Astrocyte (in vitro differentiated cells and primary cell): ENCODE measurements at regions not wholly inside any gene's neighbourhood (a gene's known extent, or its start where the extent isn't known, plus 50 kb on each side); places are given as distances from the start of the nearest gene placed in this dataset.
A peak's percentile ranks its signal among the peaks of the same experiment; 100 is the strongest.
"Not testable (repeated sequence)": the region's sequence is repeated elsewhere in the genome, so short reads cannot be mapped to it uniquely, and the experiment has no call there.

Experiments
- DNase-seq: peaks from one replicate; pipeline ENCODE4 v3.0.0-alpha.2; 2010; ENCODE audit warnings: low read depth
- FAIRE-seq: peaks from 2 replicates; lab custom pipeline; 2011; peaks lifted over from hg19 to GRCh38; lab: Jason Lieb, UNC
- H2AFZ ChIP-seq: 2 replicates; pipeline ENCODE4 v1.6.0; 2012; ENCODE audit warnings: low read depth, low read length, inconsistent platforms
- H3K27ac ChIP-seq: 2 replicates; pipeline ENCODE4 v1.5.1; 2011; ENCODE audit warnings: low read depth, low read length, inconsistent platforms
- H3K27me3 ChIP-seq: 2 replicates; pipeline ENCODE4 v1.6.0; 2011; ENCODE audit warnings: low read length, inconsistent platforms; ENCODE audit not compliant: insufficient read depth
- H3K36me3 ChIP-seq: 2 replicates; pipeline ENCODE4 v1.5.1; 2011; ENCODE audit warnings: low read length, inconsistent platforms; ENCODE audit not compliant: insufficient read depth
- H3K4me1 ChIP-seq: 2 replicates; pipeline ENCODE4 v1.5.1; 2011; ENCODE audit warnings: low read length, inconsistent platforms; ENCODE audit not compliant: insufficient read depth
- H3K4me2 ChIP-seq: 2 replicates; pipeline ENCODE4 v1.6.0; 2012; ENCODE audit warnings: low read length, inconsistent platforms
- H3K4me3 ChIP-seq: 2 replicates; pipeline ENCODE4 v1.5.1; 2011; ENCODE audit warnings: low read depth, mild to moderate bottlenecking, low read length, inconsistent platforms; ENCODE audit not compliant: insufficient read depth
- H3K79me2 ChIP-seq: 2 replicates; pipeline ENCODE4 v1.6.0; 2012; ENCODE audit warnings: mild to moderate bottlenecking, low read length, inconsistent platforms; ENCODE audit not compliant: insufficient read depth
- H3K9ac ChIP-seq: 2 replicates; pipeline ENCODE4 v1.6.0; 2012; ENCODE audit warnings: mild to moderate bottlenecking, low read length, inconsistent platforms
- H3K9me3 ChIP-seq: 2 replicates; pipeline ENCODE4 v1.5.1; 2012; ENCODE audit warnings: low read depth, mild to moderate bottlenecking, low read length, inconsistent platforms; ENCODE audit not compliant: insufficient read depth
- H4K20me1 ChIP-seq: 2 replicates; pipeline ENCODE4 v1.6.0; 2012; ENCODE audit warnings: low read length, inconsistent platforms; ENCODE audit not compliant: insufficient read depth
- H3K27ac Mint-ChIP-seq: one replicate; pipeline ENCODE4 v1.8.0; 2021; ENCODE audit warnings: mild to moderate bottlenecking, mixed read lengths; ENCODE audit not compliant: unreplicated experiment
- H3K27me3 Mint-ChIP-seq: one replicate; pipeline ENCODE4 v1.8.0; 2021; ENCODE audit warnings: low read depth, mixed read lengths; ENCODE audit not compliant: unreplicated experiment
- H3K36me3 Mint-ChIP-seq: one replicate; pipeline ENCODE4 v1.8.0; 2021; ENCODE audit warnings: low read depth, mixed read lengths; ENCODE audit not compliant: unreplicated experiment
- H3K4me1 Mint-ChIP-seq: one replicate; pipeline ENCODE4 v1.8.0; 2021; ENCODE audit warnings: low read depth, mixed read lengths; ENCODE audit not compliant: unreplicated experiment
- H3K4me3 Mint-ChIP-seq: one replicate; pipeline ENCODE4 v1.8.0; 2021; ENCODE audit warnings: mild to moderate bottlenecking, moderate library complexity, mixed read lengths; ENCODE audit not compliant: unreplicated experiment
- H3K9me3 Mint-ChIP-seq: one replicate; pipeline ENCODE4 v1.8.0; 2021; ENCODE audit warnings: mild to moderate bottlenecking, mixed read lengths; ENCODE audit not compliant: unreplicated experiment
- CTCF ChIP-seq: IDR thresholded peaks from 2 replicates; pipeline ENCODE4 v1.5.1; 2011; ENCODE audit warnings: low read depth, mild to moderate bottlenecking, inconsistent platforms, low read length, moderate library complexity; ENCODE audit not compliant: insufficient read depth
- EZH2 ChIP-seq: IDR thresholded peaks from 2 replicates; pipeline ENCODE4 v1.6.1; 2012; ENCODE audit warnings: mild to moderate bottlenecking, low read length, inconsistent platforms; ENCODE audit not compliant: insufficient read depth

GRCh38 chr9:751137-752051, 90.1 kb upstream of the DMRT1 start:
- no peaks in the 10 kb centered on the region for H3K9me3 ChIP-seq
- no peak overlapping the region for H2AFZ ChIP-seq
- no peak overlapping the region for H3K4me3 ChIP-seq
- H3K27ac ChIP-seq: peak overlapping the region; percentile 86
- no peaks in the 10 kb centered on the region for H3K27me3 ChIP-seq
- H3K4me1 ChIP-seq: peaks cover 41% of the 10 kb centered on the region
- FAIRE-seq (peak; percentile 73), DNase-seq (peak; percentile 39)
- H3K79me2 ChIP-seq: no peaks in the 10 kb centered on the region
- peak overlapping the region; percentile 54 for H3K9ac ChIP-seq
- H3K4me2 ChIP-seq: peak overlapping the region; percentile 57
- no peak for TF ChIP-seq CTCF
- no peak for TF ChIP-seq EZH2
- H3K4me1 Mint-ChIP-seq: peaks cover 25% of the 10 kb centered on the region
- H3K27me3 Mint-ChIP-seq: no peaks in the 10 kb centered on the region
- H3K36me3 Mint-ChIP-seq: peaks cover 10% of the 10 kb centered on the region
- H4K20me1 ChIP-seq: no peaks in the 10 kb centered on the region
- no peaks in the 10 kb centered on the region for H3K9me3 Mint-ChIP-seq
- H3K4me3 Mint-ChIP-seq: no peak overlapping the region
- peak overlapping the region; percentile 79 for H3K27ac Mint-ChIP-seq
- no peaks in the 10 kb centered on the region for H3K36me3 ChIP-seq

- Mint-ChIP-seq H3K4me1 (peaks cover 25% of the 10 kb centered on the region), H3K27me3 (no peaks in the 10 kb centered on the region), H3K4me3 (no peak overlapping the region), H3K27ac (peak overlapping the region; percentile 79), H3K9me3 (no peaks in the 10 kb centered on the region), H3K36me3 (peaks cover 5% of the 10 kb centered on the region)
- Histone ChIP-seq H3K27me3 (no peaks in the 10 kb centered on the region), H3K36me3 (no peaks in the 10 kb centered on the region), H3K9ac (peak overlapping the region; percentile 54), H3K4me2 (peak overlapping the region; percentile 57), H3K4me1 (peaks cover 41% of the 10 kb centered on the region), H3K4me3 (no peak overlapping the region), H4K20me1 (no peaks in the 10 kb centered on the region), H2AFZ (no peak overlapping the region), H3K27ac (peak overlapping the region; percentile 86), H3K79me2 (no peaks in the 10 kb centered on the region), H3K9me3 (no peaks in the 10 kb centered on the region)
- FAIRE-seq: no peak
- peak; percentile 95 for DNase-seq
- TF ChIP-seq EZH2: no peak
- no peak for TF ChIP-seq CTCF
Measured at GRCh38 chr9:752201-752600, 89.3 kb upstream of the DMRT1 start.

- no peaks in the 10 kb centered on the region for H3K36me3 ChIP-seq
- DNase-seq (no peak), FAIRE-seq (no peak)
- peak overlapping the region; percentile 79 for H3K27ac Mint-ChIP-seq
- no peak overlapping the region for H3K4me3 ChIP-seq
- H3K79me2 ChIP-seq: no peaks in the 10 kb centered on the region
- H2AFZ ChIP-seq: no peak overlapping the region
- no peak overlapping the region for H3K4me3 Mint-ChIP-seq
- no peaks in the 10 kb centered on the region for H3K9me3 ChIP-seq
- peak overlapping the region; percentile 86 for H3K27ac ChIP-seq
- no peaks in the 10 kb centered on the region for H3K9me3 Mint-ChIP-seq
- no peak for TF ChIP-seq EZH2
- no peak for TF ChIP-seq CTCF
- H4K20me1 ChIP-seq: no peaks in the 10 kb centered on the region
- no peak overlapping the region for H3K4me2 ChIP-seq
- peaks cover 3% of the 10 kb centered on the region for H3K36me3 Mint-ChIP-seq
- H3K9ac ChIP-seq: no peak overlapping the region
- H3K4me1 Mint-ChIP-seq: peaks cover 25% of the 10 kb centered on the region
- no peaks in the 10 kb centered on the region for H3K27me3 Mint-ChIP-seq
- H3K27me3 ChIP-seq: no peaks in the 10 kb centered on the region
- H3K4me1 ChIP-seq: peaks cover 41% of the 10 kb centered on the region
Measured at GRCh38 chr9:752681-753200, 88.8 kb upstream of the DMRT1 start.

- not testable (repeated sequence) for FAIRE-seq, H3K27me3 ChIP-seq, H3K4me3 ChIP-seq, H3K36me3 Mint-ChIP-seq, DNase-seq, H2AFZ ChIP-seq, H3K9me3 Mint-ChIP-seq, H3K9me3 ChIP-seq, H3K27ac ChIP-seq, H3K9ac ChIP-seq, H3K4me2 ChIP-seq, H4K20me1 ChIP-seq, H3K36me3 ChIP-seq, H3K27me3 Mint-ChIP-seq, H3K79me2 ChIP-seq, H3K4me3 Mint-ChIP-seq, H3K27ac Mint-ChIP-seq
- peaks cover 25% of the 10 kb centered on the region for H3K4me1 Mint-ChIP-seq
- peaks cover 41% of the 10 kb centered on the region for H3K4me1 ChIP-seq
Measured at GRCh38 chr9:753734-754133, 87.8 kb upstream of the DMRT1 start.
